Esophagus muscularis mucosa (tissue), 4 donors: ENCODE measurements at regions not wholly inside any gene's neighbourhood (a gene's known extent, or its start where the extent isn't known, plus 50 kb on each side); places are given as distances from the start of the nearest gene placed in this dataset.

Experiments used
- DNase-seq: peaks from one replicate; pipeline ENCODE4 v3.0.0-alpha.2; 2017; ENCODE audit errors: extremely low spot score
- H3K27ac ChIP-seq, 4 donors: fragments of 200-600 bp; sonication (generic); replicated peaks in 1 of 4; 1 replicate in 3 of 4; 2 replicates in 1 of 4; pipeline ENCODE4 v1.5.1; 2016 to 2019; ENCODE audit warnings: mild to moderate bottlenecking in 1 of 4
- H3K27me3 ChIP-seq, 4 donors: fragments of 200-600 bp; sonication (generic); one replicate each; pipeline versions ENCODE4 v1.5.1 to v1.6.0; 2016 to 2019
- H3K36me3 ChIP-seq, 4 donors: fragments of 200-600 bp; sonication (generic); one replicate each; pipeline ENCODE4 v1.5.1; 2016 to 2019
- H3K4me1 ChIP-seq, 4 donors: fragments of 200-600 bp; sonication (generic); one replicate each; pipeline ENCODE4 v1.5.1; 2016 to 2019
- H3K4me3 ChIP-seq, 4 donors: fragments of 200-600 bp; sonication (generic); 1 replicate in 2 of 4; 2 replicates in 2 of 4; pipeline ENCODE4 v1.5.1; 2016 to 2019; ENCODE audit warnings: mild to moderate bottlenecking in 4 of 4, moderate library complexity in 1 of 4
- H3K9me3 ChIP-seq, 4 donors: fragments of 200-600 bp; sonication (generic); 1 replicate in 3 of 4; 2 replicates in 1 of 4; pipeline ENCODE4 v1.5.1; 2016 to 2019
- CTCF ChIP-seq, 3 experiments: fragments of 200-600 bp in 2 of 3; fragments of 450-650 bp in 1 of 3; sonication (generic) in 2 of 3; IDR thresholded peaks; one replicate each; pipeline ENCODE4 v1.5.1; 2017 to 2019; ENCODE audit warnings: antibody characterized with exemption in 3 of 3, mild to moderate bottlenecking in 2 of 3, moderate library complexity in 1 of 3
- EP300 ChIP-seq: sonication (generic); formaldehyde crosslinking; IDR thresholded peaks from one replicate; pipeline ENCODE4 v1.6.1; 2017; ENCODE audit warnings: antibody characterized with exemption
- POLR2A ChIP-seq: fragments of 450-650 bp; IDR thresholded peaks from one replicate; pipeline ENCODE4 v1.6.1; 2017; ENCODE audit warnings: antibody characterized with exemption, moderate library complexity, mild to moderate bottlenecking, low read depth
- POLR2AphosphoS5 ChIP-seq, 2 donors: sonication (generic); formaldehyde crosslinking; IDR thresholded peaks; one replicate each; pipeline ENCODE4 v1.6.1; 2017; ENCODE audit warnings: antibody characterized with exemption in 2 of 2
- WGBS: methylation state at CpG from one replicate; pipeline ENCODE4 v1.1.5; 2018; 5-methylcytosine and 5-hydroxymethylcytosine counted together
- intact Hi-C: fragments of 100-400 bp; cut with DNase I; formaldehyde crosslinking; loops from one replicate; pipeline ENCODE4 v1.15.1; 2023

- 66% methylated on average over 3 of the region's 3 CpGs for WGBS
- no peak overlapping the region for H3K27ac ChIP-seq
- H3K27me3 ChIP-seq, result no peaks in the 10 kb centered on the region
- TF ChIP-seq POLR2A (no peak), POLR2AphosphoS5 (IDR thresholded peaks at IDR 0.05) (no peak), EP300 (no peak), CTCF (IDR thresholded peaks at IDR 0.05) (no peak)
- intact Hi-C loops, result no loop called here
- no peaks in the 10 kb centered on the region for H3K36me3 ChIP-seq
- no peak for DNase-seq
- no peak overlapping the region for H3K4me3 ChIP-seq
- no peaks in the 10 kb centered on the region for H3K4me1 ChIP-seq
- no peaks in the 10 kb centered on the region for H3K9me3 ChIP-seq
Measured at GRCh38 chr6:76418560-76419223, 346.2 kb upstream of the IMPG1 start.

DNA sequence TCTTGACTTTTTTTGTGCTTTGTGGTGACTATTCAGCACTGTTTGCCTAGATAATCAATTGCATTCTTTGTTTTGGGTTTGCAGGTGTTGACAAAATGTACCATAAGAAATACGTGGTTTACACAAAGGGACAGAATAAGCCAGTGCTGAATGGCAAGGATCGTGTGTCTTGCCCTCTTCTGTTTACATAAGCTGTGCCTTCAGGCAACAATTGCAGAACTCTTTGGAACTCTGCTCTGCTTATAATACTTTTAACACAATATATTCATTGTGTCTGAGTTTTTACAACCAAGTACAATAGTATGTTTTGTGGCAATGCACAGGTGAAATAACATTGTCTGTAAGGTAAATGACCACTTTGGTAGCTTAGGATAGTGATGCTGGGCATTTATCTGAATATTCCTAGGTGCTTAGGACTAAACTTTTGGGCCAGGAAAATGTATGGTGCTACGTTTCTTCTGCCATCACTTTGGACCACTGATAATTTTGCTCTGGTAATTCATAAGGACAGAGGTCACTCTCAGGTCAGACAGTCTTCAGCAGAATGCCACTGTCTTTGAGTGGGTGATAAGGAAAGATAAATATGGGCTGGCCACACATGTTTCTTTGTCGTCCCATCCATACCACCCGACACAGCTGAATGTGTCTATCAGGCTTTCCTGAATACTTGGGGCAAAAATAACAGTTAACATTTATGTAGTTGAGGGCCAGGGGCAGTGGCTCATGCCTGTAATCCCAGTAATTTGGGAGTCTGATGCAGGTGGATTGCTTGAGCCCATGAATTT is 344.6 kb upstream of the IMPG1 start:
- H3K4me1 ChIP-seq, result no peaks in the 10 kb centered on the region
- WGBS, result 29% methylated on average over 5 of the region's 5 CpGs
- intact Hi-C loops, result no loop called here
- no peaks in the 10 kb centered on the region for H3K27me3 ChIP-seq
- no peak for TF ChIP-seq POLR2A
- TF ChIP-seq CTCF (IDR thresholded peaks at IDR 0.05), result no peak
- no peak for TF ChIP-seq EP300
- TF ChIP-seq POLR2AphosphoS5 (IDR thresholded peaks at IDR 0.05), result no peak
- H3K36me3 ChIP-seq, result no peaks in the 10 kb centered on the region
- DNase-seq, result no peak
- H3K9me3 ChIP-seq, result no peaks in the 10 kb centered on the region
- H3K27ac ChIP-seq, result no peak overlapping the region
- H3K4me3 ChIP-seq, result no peak overlapping the region

DNA sequence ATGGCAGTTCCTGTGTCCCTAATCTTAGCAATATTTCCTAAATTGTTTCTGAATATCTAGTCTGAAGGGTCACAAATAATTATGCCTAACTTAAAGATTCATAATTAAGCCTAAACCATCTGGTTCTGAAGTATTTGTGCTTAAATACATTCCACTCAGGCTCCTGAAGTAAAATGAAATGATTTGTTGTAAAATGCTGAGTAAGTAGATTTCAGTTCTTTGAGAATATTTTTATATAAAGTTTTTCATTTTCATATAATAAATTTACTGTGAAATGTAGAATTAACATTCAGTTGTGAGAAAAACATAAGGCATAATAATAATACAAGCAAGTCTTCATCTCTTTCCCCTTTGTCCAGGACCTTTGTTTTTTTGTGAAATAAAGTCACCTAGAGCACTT is 330.6 kb upstream of the IMPG1 start:
- intact Hi-C loops, result no loop called here
- peaks cover 0 to 5% (median 2%) of the 10 kb centered on the region in 4 donors for H3K9me3 ChIP-seq
- H3K4me1 ChIP-seq, result no peaks in the 10 kb centered on the region
- no peak overlapping the region for H3K4me3 ChIP-seq
- DNase-seq, result no peak
- H3K36me3 ChIP-seq, result no peaks in the 10 kb centered on the region
- no peak overlapping the region for H3K27ac ChIP-seq
- H3K27me3 ChIP-seq, result no peaks in the 10 kb centered on the region
- TF ChIP-seq POLR2AphosphoS5 (IDR thresholded peaks at IDR 0.05), result no peak
- TF ChIP-seq EP300, result no peak
- TF ChIP-seq POLR2A, result no peak
- TF ChIP-seq CTCF (IDR thresholded peaks at IDR 0.05), result no peak

DNA sequence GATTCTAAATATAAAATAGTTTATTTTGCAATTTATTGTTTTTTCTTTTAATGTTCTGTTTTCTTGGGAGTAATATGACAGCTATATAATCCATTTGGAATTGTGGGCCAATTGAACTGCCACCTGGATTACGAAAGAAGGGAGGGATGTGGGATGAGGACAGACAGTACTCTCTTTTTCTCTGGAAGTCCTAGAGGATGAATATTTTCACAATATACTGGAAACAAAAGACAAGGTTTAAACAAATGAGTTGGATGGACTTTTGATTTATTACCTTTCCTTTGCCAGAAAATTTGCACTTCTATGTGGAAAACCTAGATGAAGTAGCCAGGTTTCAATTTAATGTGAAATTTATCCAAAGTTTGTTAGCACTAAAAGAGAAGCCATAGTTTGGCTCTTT is 325.5 kb upstream of the IMPG1 start:
- no peak overlapping the region for H3K4me3 ChIP-seq
- no peak for TF ChIP-seq POLR2AphosphoS5 (IDR thresholded peaks at IDR 0.05)
- TF ChIP-seq POLR2A, result no peak
- TF ChIP-seq CTCF (IDR thresholded peaks at IDR 0.05), result no peak
- no peak for TF ChIP-seq EP300
- no peaks in the 10 kb centered on the region for H3K36me3 ChIP-seq
- no peak overlapping the region for H3K27ac ChIP-seq
- DNase-seq, result no peak
- no peaks in the 10 kb centered on the region for H3K27me3 ChIP-seq
- H3K9me3 ChIP-seq, result no peaks in the 10 kb centered on the region
- WGBS, result 52% methylated on average over 1 of the region's 1 CpG
- intact Hi-C loops, result no loop called here
- H3K4me1 ChIP-seq, result no peaks in the 10 kb centered on the region
